OCI-LY7 (cell line): ENCODE measurements at regions not wholly inside any gene's neighbourhood (a gene's known extent, or its start where the extent isn't known, plus 50 kb on each side); places are given as distances from the start of the nearest gene placed in this dataset.

Experiments used
- BruUV-seq: library from RNA; stranded (reverse); fragments of 400-500 nt; replicated peaks from 2 replicates; lab custom pipeline; 2021; lab: Mats Ljungman, UMichigan
- CTCF ChIA-PET: fragments of 300-600 bp; sonication (Branson Sonifier 250); formaldehyde crosslinking; loops from one replicate; lab custom pipeline; 2022; ENCODE audit warnings: antibody characterized with exemption; ENCODE audit not compliant: unreplicated experiment; lab: Charles Lee
- POLR2A ChIA-PET: fragments of 300-600 bp; sonication (Branson Sonifier 250); formaldehyde crosslinking; loops from one replicate; lab custom pipeline; 2022; ENCODE audit warnings: antibody characterized with exemption; lab: Charles Lee
- DNase-seq: peaks from one replicate; pipeline ENCODE4 v3.0.0-alpha.2; 2015; ENCODE audit warnings: low spot score
- H2AFZ ChIP-seq: fragments of 200-600 bp; sonication (generic), shearing (Covaris generic); 2 replicates; pipeline ENCODE4 v1.6.1; 2014; ENCODE audit warnings: mild to moderate bottlenecking, antibody characterized with exemption, low read length, moderate library complexity
- H3K27ac ChIP-seq: fragments of 200-600 bp; sonication (generic); 2 replicates; pipeline ENCODE4 v1.5.1; 2014; ENCODE audit warnings: mixed run types, low read depth, mild to moderate bottlenecking, moderate library complexity, low read length, inconsistent platforms; ENCODE audit not compliant: poor library complexity, severe bottlenecking
- H3K36me3 ChIP-seq: fragments of 200-600 bp; sonication (generic); 2 replicates; pipeline ENCODE4 v1.6.1; 2014; ENCODE audit warnings: mild to moderate bottlenecking, antibody characterized with exemption, low read length, moderate library complexity, mixed read lengths; ENCODE audit not compliant: insufficient read depth
- H3K4me1 ChIP-seq: fragments of 200-600 bp; sonication (generic); 2 replicates; pipeline ENCODE4 v1.5.1; 2014; ENCODE audit warnings: mild to moderate bottlenecking, low read length; ENCODE audit not compliant: insufficient read depth, poor library complexity, severe bottlenecking
- H3K4me2 ChIP-seq: fragments of 200-600 bp; sonication (generic); 2 replicates; pipeline ENCODE4 v1.6.1; 2014; ENCODE audit warnings: mild to moderate bottlenecking, low read length
- H3K4me3 ChIP-seq: fragments of 200-600 bp; sonication (generic); 2 replicates; pipeline ENCODE4 v1.5.1; 2014; ENCODE audit warnings: mild to moderate bottlenecking, low read depth, low read length; ENCODE audit not compliant: poor library complexity, severe bottlenecking
- H3K79me2 ChIP-seq: fragments of 200-600 bp; sonication (generic); 2 replicates; pipeline ENCODE4 v1.6.1; 2016; ENCODE audit warnings: low read depth, mild to moderate bottlenecking, low read length, moderate library complexity, mixed read lengths; ENCODE audit not compliant: insufficient read depth
- H3K9me2 ChIP-seq: fragments of 200-600 bp; sonication (generic); 2 replicates; pipeline ENCODE4 v1.6.1; 2016; ENCODE audit warnings: mild to moderate bottlenecking, low read length, mixed read lengths; ENCODE audit not compliant: insufficient read depth
- H3K9me3 ChIP-seq: fragments of 200-600 bp; sonication (generic); 2 replicates; pipeline ENCODE4 v1.6.1; 2014; ENCODE audit warnings: mild to moderate bottlenecking, mixed run types, low read length, mixed read lengths
- H4K20me1 ChIP-seq: fragments of 200-600 bp; sonication (generic); 2 replicates; pipeline ENCODE4 v1.6.1; 2014; ENCODE audit warnings: mild to moderate bottlenecking, antibody characterized with exemption, low read length, moderate library complexity, mixed read lengths; ENCODE audit not compliant: insufficient read depth
- CTCF ChIP-seq: fragments of 200-600 bp; sonication (generic); conservative IDR thresholded peaks from 2 replicates; pipeline ENCODE4 v1.5.1; 2014; ENCODE audit warnings: mild to moderate bottlenecking, antibody characterized with exemption, low read length, moderate library complexity, mixed read lengths
- EZH2phosphoT487 ChIP-seq: fragments of 200-600 bp; sonication (generic); IDR thresholded peaks from 2 replicates; pipeline ENCODE4 v1.6.1; 2018; ENCODE audit warnings: low read depth, borderline replicate concordance, mild to moderate bottlenecking, mixed run types, antibody characterized with exemption, low read length, moderate library complexity, mixed read lengths
- intact Hi-C: fragments of 100-400 bp; cut with micrococcal nuclease; formaldehyde crosslinking; loops from one replicate; pipeline ENCODE4 v1.10.0; 2022; ENCODE audit not compliant: unreplicated experiment

- H4K20me1 ChIP-seq = no peaks in the 10 kb centered on the region
- ChIA-PET POLR2A (no interaction called here), CTCF (no interaction called here)
- no peaks in the 10 kb centered on the region for H3K9me3 ChIP-seq
- H3K4me3 ChIP-seq = no peak overlapping the region
- no peaks in the 10 kb centered on the region for H3K36me3 ChIP-seq
- DNase-seq = no peak
- H3K4me2 ChIP-seq = no peak overlapping the region
- H3K4me1 ChIP-seq = no peaks in the 10 kb centered on the region
- BruUV-seq = no TSS peak
- H3K79me2 ChIP-seq = no peaks in the 10 kb centered on the region
- no peaks in the 10 kb centered on the region for H3K9me2 ChIP-seq
- no peak overlapping the region for H3K27ac ChIP-seq
- H2AFZ ChIP-seq = no peak overlapping the region
- TF ChIP-seq EZH2phosphoT487 (no peak), CTCF (no peak)
- intact Hi-C loops = no loop called here
Observed at GRCh38 chrX:129238011-129238410, 285.3 kb downstream of the SMARCA1 start.

DNA sequence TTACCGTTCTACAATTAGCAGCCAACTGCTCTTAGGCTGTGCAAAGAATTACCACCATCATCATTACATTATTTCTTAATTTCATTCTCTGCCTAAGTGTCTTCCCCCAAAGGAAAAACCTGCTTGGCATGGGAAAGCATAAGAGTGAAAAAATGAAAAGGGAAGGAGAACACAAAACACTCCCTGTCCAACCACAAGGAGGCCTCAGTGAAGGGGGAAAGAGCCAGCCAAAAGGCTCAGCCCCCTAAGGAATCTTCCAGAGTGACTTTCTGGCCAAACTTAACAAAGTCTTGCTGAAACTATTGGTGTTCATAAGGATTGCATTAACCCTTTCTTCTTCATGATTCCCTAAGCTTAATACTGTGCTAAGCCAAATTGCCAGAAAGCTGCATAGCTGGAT lies 287.4 kb downstream of the SMARCA1 start:
- POLR2A ChIA-PET = no interaction called here

More for the DNA sequence above, 287.4 kb downstream of the SMARCA1 start:
- no peak overlapping the region for H3K27ac ChIP-seq
- H4K20me1 ChIP-seq = no peaks in the 10 kb centered on the region
- H3K9me3 ChIP-seq = no peaks in the 10 kb centered on the region
- no TSS peak for BruUV-seq
- no peaks in the 10 kb centered on the region for H3K4me1 ChIP-seq
- H3K79me2 ChIP-seq = no peaks in the 10 kb centered on the region
- TF ChIP-seq CTCF (no peak), EZH2phosphoT487 (no peak)
- H3K36me3 ChIP-seq = no peaks in the 10 kb centered on the region
- H3K4me3 ChIP-seq = no peak overlapping the region
- no peak overlapping the region for H2AFZ ChIP-seq
- no peaks in the 10 kb centered on the region for H3K9me2 ChIP-seq
- intact Hi-C loops = no loop called here
- no peak for DNase-seq
- CTCF ChIA-PET = no interaction called here
- H3K4me2 ChIP-seq = no peak overlapping the region
